GM12872 (cell line): ENCODE measurements at regions not wholly inside any gene's neighbourhood (a gene's known extent, or its start where the extent isn't known, plus 50 kb on each side); places are given as distances from the start of the nearest gene placed in this dataset.

Experiments
- TF ChIP-seq, protein P1 (sequence below): IDR thresholded peaks from 3 replicates; pipeline ENCODE4 v1.5.1; 2011; ENCODE audit warnings: low read depth, mild to moderate bottlenecking, low read length, moderate library complexity; ENCODE audit not compliant: insufficient read depth

DNA sequence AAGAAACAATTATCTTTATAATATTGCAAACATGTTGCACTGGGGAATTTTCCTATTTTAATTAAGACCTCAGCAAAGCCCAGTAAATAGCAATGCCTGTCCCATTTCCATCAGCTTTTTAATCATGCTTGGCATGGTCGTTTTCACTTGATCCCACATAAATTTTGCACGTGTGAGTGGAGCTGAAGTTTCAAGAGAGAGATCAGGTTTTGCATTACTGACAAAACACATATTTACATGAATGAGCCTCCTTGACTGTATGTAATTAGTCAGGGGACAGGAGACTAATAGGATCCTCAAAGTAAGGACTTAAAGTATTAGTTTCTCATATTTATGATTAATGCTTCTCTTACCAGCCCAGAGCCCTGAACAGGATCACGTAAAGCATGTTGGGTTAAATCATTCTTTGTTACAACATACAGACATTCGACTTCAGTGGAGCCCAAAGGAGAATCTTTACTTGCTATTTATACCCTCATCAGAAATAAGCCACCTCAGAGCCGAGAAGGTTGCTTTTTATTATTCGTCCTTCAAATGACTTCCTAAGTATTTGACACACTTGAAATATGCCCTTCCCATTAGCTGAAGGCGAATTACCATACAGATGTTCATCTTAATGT, 711.3 kb downstream of the GALR1 start:
- TF ChIP-seq, protein P1, sequence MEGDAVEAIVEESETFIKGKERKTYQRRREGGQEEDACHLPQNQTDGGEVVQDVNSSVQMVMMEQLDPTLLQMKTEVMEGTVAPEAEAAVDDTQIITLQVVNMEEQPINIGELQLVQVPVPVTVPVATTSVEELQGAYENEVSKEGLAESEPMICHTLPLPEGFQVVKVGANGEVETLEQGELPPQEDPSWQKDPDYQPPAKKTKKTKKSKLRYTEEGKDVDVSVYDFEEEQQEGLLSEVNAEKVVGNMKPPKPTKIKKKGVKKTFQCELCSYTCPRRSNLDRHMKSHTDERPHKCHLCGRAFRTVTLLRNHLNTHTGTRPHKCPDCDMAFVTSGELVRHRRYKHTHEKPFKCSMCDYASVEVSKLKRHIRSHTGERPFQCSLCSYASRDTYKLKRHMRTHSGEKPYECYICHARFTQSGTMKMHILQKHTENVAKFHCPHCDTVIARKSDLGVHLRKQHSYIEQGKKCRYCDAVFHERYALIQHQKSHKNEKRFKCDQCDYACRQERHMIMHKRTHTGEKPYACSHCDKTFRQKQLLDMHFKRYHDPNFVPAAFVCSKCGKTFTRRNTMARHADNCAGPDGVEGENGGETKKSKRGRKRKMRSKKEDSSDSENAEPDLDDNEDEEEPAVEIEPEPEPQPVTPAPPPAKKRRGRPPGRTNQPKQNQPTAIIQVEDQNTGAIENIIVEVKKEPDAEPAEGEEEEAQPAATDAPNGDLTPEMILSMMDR, result no peak

- TF ChIP-seq, protein P1, result no peak
These were observed 717.4 kb downstream of the GALR1 start for GRCh38 chr18:77967071-77967470.

DNA sequence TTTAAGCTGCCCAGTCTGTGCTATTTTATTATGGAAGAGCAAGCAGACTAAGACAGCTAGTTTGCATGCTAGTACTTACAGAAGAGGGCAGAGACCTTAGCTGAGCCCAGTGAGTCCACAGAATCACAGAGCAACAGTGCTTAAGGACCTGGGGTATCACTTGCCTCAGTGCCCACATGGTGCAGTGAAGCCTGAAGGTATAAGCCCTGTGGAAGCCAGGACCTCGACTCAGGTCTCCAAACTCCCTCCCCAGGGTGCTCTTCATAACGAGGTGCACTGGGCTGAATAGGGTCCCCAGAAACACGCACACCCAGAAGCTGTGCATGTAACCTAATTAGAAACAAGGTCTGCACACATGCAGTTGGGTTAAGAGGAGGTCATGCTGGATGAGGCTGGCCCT, 718.1 kb downstream of the GALR1 start:
- TF ChIP-seq, protein P1, result no peak

GRCh38 chr18:77969972-77970371, 720.3 kb downstream of the GALR1 start:
- TF ChIP-seq, protein P1, result no peak

DNA sequence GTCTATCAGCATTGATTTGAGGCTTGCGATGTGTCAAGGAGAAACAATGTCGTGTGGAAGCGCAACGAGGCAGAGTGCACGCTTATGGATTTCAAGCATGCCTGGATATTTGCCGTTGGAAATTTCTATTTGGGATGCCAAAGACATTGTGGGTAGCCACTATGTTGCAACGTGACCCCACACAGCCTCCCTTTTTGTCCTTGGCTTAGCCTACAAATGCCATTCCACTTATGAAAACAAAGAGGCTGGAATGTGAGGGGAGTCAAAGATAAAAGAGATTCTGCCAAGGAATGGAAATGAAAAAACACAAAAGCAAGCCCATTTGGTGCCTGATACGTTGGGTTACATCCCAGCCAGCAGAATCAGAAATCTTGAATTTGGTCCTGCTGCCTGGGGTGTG, 721.2 kb downstream of the GALR1 start:
- TF ChIP-seq, protein P1, result no peak

GRCh38 chr18:77973745-77974144, 724.1 kb downstream of the GALR1 start:
- TF ChIP-seq, protein P1, result no peak

DNA sequence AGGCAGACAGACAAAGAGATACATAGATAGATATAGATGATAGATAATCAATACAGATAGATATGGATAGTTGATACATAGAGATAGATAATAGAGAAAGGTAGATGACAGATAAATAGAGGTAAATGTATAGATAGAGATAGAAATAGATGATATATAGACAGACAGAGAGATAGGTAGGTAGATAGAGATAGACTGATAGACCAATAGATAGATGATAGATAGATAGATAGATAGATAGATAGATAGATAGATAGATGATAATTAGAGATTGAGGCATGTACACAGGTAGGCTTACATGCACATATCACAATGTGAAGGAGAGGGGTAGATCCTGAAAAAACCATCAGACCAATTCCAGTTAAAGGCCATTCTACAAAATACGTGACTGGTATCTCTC, 724.7 kb downstream of the GALR1 start:
- TF ChIP-seq, protein P1, result no peak

DNA sequence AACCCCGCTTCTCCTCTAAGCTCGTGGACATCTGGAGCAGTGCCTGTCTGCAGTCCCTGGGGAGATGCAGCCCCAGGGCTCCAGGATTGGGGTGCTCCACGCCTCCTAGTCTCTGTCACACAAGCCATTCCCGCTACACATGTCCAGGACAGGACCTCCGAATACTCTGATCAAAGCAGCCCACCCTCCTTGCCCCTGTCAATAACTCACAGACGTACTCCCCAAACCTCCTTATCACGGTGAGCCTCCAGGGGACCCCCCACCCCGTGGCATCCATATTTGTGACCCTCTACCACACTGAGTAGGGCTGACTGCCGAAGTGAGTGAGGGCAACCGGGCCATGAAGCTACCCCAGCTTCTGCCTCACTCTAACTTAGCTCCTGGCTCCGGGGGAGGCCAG, 727.7 kb downstream of the GALR1 start:
- TF ChIP-seq, protein P1, result no peak
